CD14-positive monocyte (primary cell): ENCODE measurements at regions not wholly inside any gene's neighbourhood (a gene's known extent, or its start where the extent isn't known, plus 50 kb on each side); places are given as distances from the start of the nearest gene placed in this dataset.

Experiments
- DNase-seq, 3 donors: peaks; one replicate each; pipeline ENCODE4 v3.0.0-alpha.2; 2011 to 2022
- H2AFZ ChIP-seq: 2 replicates; pipeline ENCODE4 v1.6.0; 2012; ENCODE audit warnings: mild to moderate bottlenecking, low read depth, low read length, inconsistent platforms; ENCODE audit not compliant: insufficient read depth, poor library complexity, severe bottlenecking
- H3K27ac ChIP-seq, 2 donors: 1 replicate in 1 of 2; 2 replicates in 1 of 2; pipeline ENCODE4 v1.5.1; 2012 to 2013; ENCODE audit warnings: low read length in 2 of 2, control low read depth in 1 of 2, inconsistent platforms in 1 of 2, low read depth in 1 of 2, mild to moderate bottlenecking in 1 of 2
- H3K27me3 ChIP-seq, 2 donors: one replicate each; pipeline versions ENCODE4 v1.6.0 to v1.6.1; 2011 to 2013; ENCODE audit warnings: low read length in 2 of 2; ENCODE audit not compliant: control insufficient read depth in 2 of 2, insufficient read depth in 2 of 2
- H3K36me3 ChIP-seq, 2 donors: replicated peaks in 1 of 2; 1 replicate in 1 of 2; 2 replicates in 1 of 2; pipeline versions ENCODE4 v1.5.1 to v1.6.1; 2012 to 2013; ENCODE audit warnings: low read length in 2 of 2, control low read depth in 1 of 2, inconsistent platforms in 1 of 2, mild to moderate bottlenecking in 1 of 2; ENCODE audit not compliant: insufficient read depth in 2 of 2, control insufficient read depth in 1 of 2
- H3K4me1 ChIP-seq, 2 donors: 1 replicate in 1 of 2; 2 replicates in 1 of 2; pipeline versions ENCODE4 v1.5.1 to v1.6.1; 2012 to 2013; ENCODE audit warnings: low read length in 2 of 2, control low read depth in 1 of 2, inconsistent platforms in 1 of 2, mild to moderate bottlenecking in 1 of 2, moderate library complexity in 1 of 2; ENCODE audit not compliant: insufficient read depth in 2 of 2, control insufficient read depth in 1 of 2
- H3K4me2 ChIP-seq: replicated peaks from 2 replicates; pipeline ENCODE3; 2012; ENCODE audit warnings: low read length, moderate library complexity, mild to moderate bottlenecking; ENCODE audit not compliant: poor library complexity, severe bottlenecking; ENCODE audit errors: extremely low read depth
- H3K4me3 ChIP-seq, 3 experiments: fragments of 200-600 bp in 1 of 3; sonication (generic) in 1 of 3; replicated peaks in 1 of 3; 1 replicate in 2 of 3; 2 replicates in 1 of 3; pipeline ENCODE4 v1.5.1; 2011 to 2013; ENCODE audit warnings: low read length in 3 of 3, mild to moderate bottlenecking in 3 of 3, control low read depth in 2 of 3, low read depth in 2 of 3, inconsistent platforms in 1 of 3, moderate library complexity in 1 of 3
- H3K79me2 ChIP-seq: 2 replicates; pipeline ENCODE4 v1.6.0; 2012; ENCODE audit warnings: mild to moderate bottlenecking, control low read depth, inconsistent platforms, low read length, moderate library complexity; ENCODE audit not compliant: insufficient read depth
- H3K9ac ChIP-seq: 2 replicates; pipeline ENCODE4 v1.6.0; 2017; ENCODE audit warnings: low read length, mild to moderate bottlenecking; ENCODE audit not compliant: insufficient read depth, poor library complexity, severe bottlenecking
- H3K9me3 ChIP-seq, 2 donors: replicated peaks in 1 of 2; 1 replicate in 1 of 2; 2 replicates in 1 of 2; pipeline versions ENCODE4 v1.5.1 to v1.6.1; 2012 to 2013; ENCODE audit warnings: low read length in 2 of 2, control low read depth in 1 of 2; ENCODE audit not compliant: control insufficient read depth in 1 of 2, insufficient read depth in 1 of 2
- H4K20me1 ChIP-seq: 2 replicates; pipeline ENCODE4 v1.6.0; 2012; ENCODE audit warnings: mild to moderate bottlenecking, low read length, control low read depth, moderate library complexity; ENCODE audit not compliant: insufficient read depth
- H3K27ac Mint-ChIP-seq, 7 donors: one replicate each; pipeline ENCODE4 v1.8.0; 2020; ENCODE audit warnings: mild to moderate bottlenecking in 7 of 7, mixed read lengths in 7 of 7, moderate library complexity in 6 of 7, inconsistent platforms in 2 of 7
- H3K27me3 Mint-ChIP-seq, 3 donors: one replicate each; pipeline ENCODE4 v1.8.0; 2021 to 2022; ENCODE audit warnings: low read depth in 3 of 3, mild to moderate bottlenecking in 3 of 3, mixed read lengths in 3 of 3, moderate library complexity in 3 of 3, inconsistent platforms in 1 of 3
- H3K36me3 Mint-ChIP-seq, 2 donors: one replicate each; pipeline ENCODE4 v1.8.0; 2020; ENCODE audit warnings: mixed read lengths in 2 of 2, inconsistent platforms in 1 of 2, mild to moderate bottlenecking in 1 of 2
- H3K4me1 Mint-ChIP-seq: one replicate; pipeline ENCODE4 v1.8.0; 2020; ENCODE audit warnings: mild to moderate bottlenecking, mixed read lengths
- H3K4me3 Mint-ChIP-seq, 2 donors: one replicate each; pipeline ENCODE4 v1.8.0; 2020; ENCODE audit warnings: mild to moderate bottlenecking in 2 of 2, mixed read lengths in 2 of 2, moderate library complexity in 1 of 2
- H3K9me3 Mint-ChIP-seq, 7 donors: one replicate each; pipeline ENCODE4 v1.8.0; 2020 to 2022; ENCODE audit warnings: mixed read lengths in 7 of 7, mild to moderate bottlenecking in 6 of 7, moderate library complexity in 6 of 7, inconsistent platforms in 2 of 7
- CTCF ChIP-seq: fragments of 200-600 bp; IDR thresholded peaks from one replicate; pipeline ENCODE4 v1.8.0; 2022; ENCODE audit warnings: antibody characterized with exemption, mild to moderate bottlenecking
- WGBS: methylation state at CpG from one replicate; pipeline ENCODE4 v1.1.5; 2013; ENCODE audit warnings: missing lambda C conversion rate; ENCODE audit not compliant: insufficient coverage; 5-methylcytosine and 5-hydroxymethylcytosine counted together
- intact Hi-C, 2 donors: fragments of 100-400 bp; cut with micrococcal nuclease; formaldehyde crosslinking; loops; one replicate each; pipeline versions ENCODE4 v1.15.0 to v1.15.1; 2023

GRCh38 chr6:88520017-88520338 lies 353.8 kb upstream of the CNR1 start:
- DNase-seq, result no peak
- peaks cover 2 to 8% (median 4%) of the 10 kb centered on the region in 7 donors for H3K9me3 Mint-ChIP-seq
- Histone ChIP-seq H3K79me2 (no peaks in the 10 kb centered on the region), H3K27ac (no peak overlapping the region), H3K9ac (no peak overlapping the region), H3K4me3 (no peak overlapping the region), H3K27me3 (no peaks in the 10 kb centered on the region), H3K9me3 (no peaks in the 10 kb centered on the region), H3K4me1 (no peaks in the 10 kb centered on the region), H3K4me2 (no peak overlapping the region), H4K20me1 (no peaks in the 10 kb centered on the region), H2AFZ (no peak overlapping the region), H3K36me3 (no peaks in the 10 kb centered on the region)
- no peak overlapping the region for H3K27ac Mint-ChIP-seq
- no peaks in the 10 kb centered on the region for H3K4me1 Mint-ChIP-seq
- TF ChIP-seq CTCF, result no peak
- H3K4me3 Mint-ChIP-seq, result no peak overlapping the region
- intact Hi-C loops, result no loop called here
- no peaks in the 10 kb centered on the region for H3K27me3 Mint-ChIP-seq
- no peaks in the 10 kb centered on the region for H3K36me3 Mint-ChIP-seq

GRCh38 chr6:88519301-88520016 lies 353.3 kb upstream of the CNR1 start:
- Histone ChIP-seq H3K36me3 (no peaks in the 10 kb centered on the region), H3K27me3 (no peaks in the 10 kb centered on the region), H4K20me1 (no peaks in the 10 kb centered on the region), H3K9ac (no peak overlapping the region), H3K27ac (no peak overlapping the region), H2AFZ (no peak overlapping the region), H3K4me2 (no peak overlapping the region), H3K4me3 (no peak overlapping the region), H3K4me1 (no peaks in the 10 kb centered on the region), H3K9me3 (no peaks in the 10 kb centered on the region), H3K79me2 (no peaks in the 10 kb centered on the region)
- no peak overlapping the region for H3K4me3 Mint-ChIP-seq
- WGBS, result 80% methylated on average over 6 of the region's 10 CpGs
- no peak for DNase-seq
- TF ChIP-seq CTCF, result no peak
- no peaks in the 10 kb centered on the region for H3K36me3 Mint-ChIP-seq
- H3K4me1 Mint-ChIP-seq, result no peaks in the 10 kb centered on the region
- intact Hi-C loops, result no loop called here
- no peaks in the 10 kb centered on the region for H3K27me3 Mint-ChIP-seq
- no peak overlapping the region for H3K27ac Mint-ChIP-seq
- H3K9me3 Mint-ChIP-seq, result peaks cover 0 to 6% (median 3%) of the 10 kb centered on the region in 7 donors
